Fibroblast of mammary gland (primary cell): ENCODE measurements at regions not wholly inside any gene's neighbourhood (a gene's known extent, or its start where the extent isn't known, plus 50 kb on each side); places are given as distances from the start of the nearest gene placed in this dataset.

Experiments
- DNase-seq: peaks from one replicate; pipeline ENCODE4 v3.0.0-alpha.2; 2010; ENCODE audit warnings: low read depth
- H3K4me3 ChIP-seq: 2 replicates; pipeline ENCODE4 v1.5.1; 2011; ENCODE audit warnings: low read depth, mild to moderate bottlenecking, low read length, moderate library complexity; ENCODE audit not compliant: control insufficient read depth
- CTCF ChIP-seq: conservative IDR thresholded peaks from 2 replicates; pipeline ENCODE4 v1.5.1; 2011; ENCODE audit warnings: low read depth, low read length, inconsistent platforms; ENCODE audit not compliant: control insufficient read depth, insufficient read depth

GRCh38 chrX:121987163-121987562, 939.8 kb downstream of the GLUD2 start:
- H3K4me3 ChIP-seq, result no peak overlapping the region
- no peak for TF ChIP-seq CTCF
- peak; percentile 69 for DNase-seq

GRCh38 chrX:121987835-121988234, 940.4 kb downstream of the GLUD2 start:
- no peak for TF ChIP-seq CTCF
- H3K4me3 ChIP-seq, result no peak overlapping the region
- no peak for DNase-seq

- no peak overlapping the region for H3K4me3 ChIP-seq
- TF ChIP-seq CTCF, result no peak
- no peak for DNase-seq
Observed at GRCh38 chrX:122004127-122004526, 956.7 kb downstream of the GLUD2 start.

GRCh38 chrX:122026665-122027064, 979.3 kb downstream of the GLUD2 start:
- DNase-seq, result no peak
- TF ChIP-seq CTCF, result no peak
- H3K4me3 ChIP-seq, result no peak overlapping the region

- peak; percentile 25 for DNase-seq
- no peak for TF ChIP-seq CTCF
- H3K4me3 ChIP-seq, result no peak overlapping the region
Observed at GRCh38 chrX:122046226-122046625, 998.8 kb downstream of the GLUD2 start.

- peak; percentile 31 for DNase-seq
- TF ChIP-seq CTCF, result no peak
- H3K4me3 ChIP-seq, result no peak overlapping the region
Observed at GRCh38 chrX:122046815-122047214, 999.4 kb downstream of the GLUD2 start.

- DNase-seq, result peak; percentile 28
- TF ChIP-seq CTCF, result no peak
- H3K4me3 ChIP-seq, result no peak overlapping the region
Observed at GRCh38 chrX:122047261-122047660, 999.9 kb downstream of the GLUD2 start.
